GM21526 (cell line): ENCODE measurements at regions not wholly inside any gene's neighbourhood (a gene's known extent, or its start where the extent isn't known, plus 50 kb on each side); places are given as distances from the start of the nearest gene placed in this dataset.
A peak's percentile ranks its signal among the peaks of the same experiment; 100 is the strongest.

ENCODE experiments used
- ATAC-seq: cut with Tn5 transposase; IDR thresholded peaks from one replicate; pipeline ENCODE4 v1.9.1; 2021; ENCODE audit warnings: moderate library complexity; ENCODE audit not compliant: unreplicated experiment, low FRiP score

DNA sequence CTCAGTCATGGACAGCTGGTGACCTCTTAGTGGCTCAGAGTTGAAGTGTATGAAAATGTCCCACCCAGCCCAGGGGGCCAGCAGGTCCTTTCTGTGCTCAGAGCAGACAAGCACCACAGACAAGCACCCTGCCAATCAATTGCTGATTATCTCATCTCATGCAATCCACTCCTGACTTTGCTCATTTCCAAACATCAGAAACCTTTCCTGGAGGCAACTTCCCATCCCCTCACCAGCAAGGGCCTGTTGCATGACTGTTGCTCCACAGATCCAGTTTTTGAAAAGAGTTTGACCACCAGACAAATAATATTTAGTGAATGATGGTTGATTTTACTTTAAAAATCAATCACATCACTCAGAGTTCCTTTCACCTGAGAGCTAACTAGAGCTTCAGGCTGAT, 397.3 kb upstream of the KLF4 start:
- ATAC-seq: no peak

DNA sequence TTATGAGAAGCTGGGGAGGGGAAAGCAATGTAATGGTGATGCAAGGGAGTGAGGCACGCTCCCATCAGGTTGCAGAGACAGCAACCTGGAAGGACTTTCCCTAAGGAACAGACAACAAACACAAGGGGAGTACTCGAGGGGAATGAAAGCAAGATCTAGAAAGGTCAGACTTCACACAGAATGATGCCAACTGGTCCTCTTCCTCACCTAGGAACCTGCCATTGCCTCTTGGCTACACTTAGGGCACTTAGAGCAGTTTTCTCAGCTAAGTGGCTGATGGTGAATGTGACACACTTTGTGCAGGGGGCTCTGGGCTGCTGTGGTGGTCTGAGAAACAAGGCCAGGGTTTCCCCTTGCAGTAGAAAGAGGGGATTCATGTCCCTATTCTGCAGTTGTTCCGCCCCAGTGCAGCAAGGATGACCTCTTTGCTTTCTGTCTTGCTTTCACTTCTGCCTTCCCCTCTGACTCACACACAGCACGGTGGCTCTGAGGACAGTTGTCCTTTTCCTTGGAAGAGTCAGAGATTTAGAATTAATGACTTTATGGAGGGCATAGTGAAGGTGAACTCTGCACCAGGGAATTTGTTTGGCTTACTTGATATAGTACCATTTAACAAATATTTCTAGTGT, 394.0 kb upstream of the KLF4 start:
- peak; percentile 97 for ATAC-seq

DNA sequence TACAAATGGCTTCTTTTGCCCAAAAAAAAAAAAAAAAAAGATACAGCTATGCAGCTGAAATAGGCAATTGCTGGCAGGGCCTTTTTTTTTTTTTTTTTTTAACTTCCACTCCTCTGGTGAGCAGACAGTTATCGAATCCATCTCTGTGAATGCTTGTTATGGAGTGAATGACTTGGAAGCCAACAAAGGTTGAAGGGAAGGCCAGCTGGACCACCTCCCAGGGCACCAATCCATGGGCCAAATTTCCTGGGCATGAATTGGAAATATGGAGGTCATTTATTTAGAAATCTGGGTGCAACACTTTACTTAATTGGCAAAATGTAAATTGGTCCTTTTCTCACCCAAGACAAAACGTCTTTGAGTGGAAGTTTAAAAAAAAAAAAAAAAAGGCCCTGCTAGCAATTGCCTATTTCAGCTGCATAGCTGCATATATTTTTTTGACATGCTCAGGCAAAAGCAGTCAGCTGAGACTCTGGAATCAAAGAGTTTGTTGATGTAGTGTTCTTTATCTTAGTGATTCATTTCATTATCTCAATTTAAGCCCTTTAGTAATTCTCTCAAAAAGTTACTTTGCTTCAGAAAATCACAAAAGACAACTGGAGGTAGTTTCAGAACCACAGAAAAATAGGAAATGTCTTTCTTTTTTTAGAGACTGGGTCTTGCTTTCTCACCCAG, 392.2 kb upstream of the KLF4 start:
- no peak for ATAC-seq

DNA sequence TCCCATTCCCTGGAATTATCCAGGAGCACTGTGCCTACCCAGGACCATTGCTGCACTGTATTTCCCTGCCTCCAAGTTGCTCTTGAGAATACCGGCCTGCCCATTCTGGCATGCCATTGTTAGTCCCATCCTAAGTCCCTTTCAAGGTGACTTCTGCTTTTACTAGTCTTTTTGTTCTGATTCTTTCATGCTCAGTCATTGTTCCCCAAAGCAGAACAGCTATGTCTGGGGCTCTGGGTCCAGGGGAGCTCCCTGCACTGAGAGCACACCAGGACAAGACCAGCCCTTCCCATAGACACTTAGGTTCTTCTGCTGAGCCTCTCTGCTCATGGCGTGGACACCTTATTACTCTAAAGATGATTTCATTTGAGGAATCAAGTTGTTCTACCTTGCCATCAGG, 388.9 kb upstream of the KLF4 start:
- ATAC-seq: no peak

DNA sequence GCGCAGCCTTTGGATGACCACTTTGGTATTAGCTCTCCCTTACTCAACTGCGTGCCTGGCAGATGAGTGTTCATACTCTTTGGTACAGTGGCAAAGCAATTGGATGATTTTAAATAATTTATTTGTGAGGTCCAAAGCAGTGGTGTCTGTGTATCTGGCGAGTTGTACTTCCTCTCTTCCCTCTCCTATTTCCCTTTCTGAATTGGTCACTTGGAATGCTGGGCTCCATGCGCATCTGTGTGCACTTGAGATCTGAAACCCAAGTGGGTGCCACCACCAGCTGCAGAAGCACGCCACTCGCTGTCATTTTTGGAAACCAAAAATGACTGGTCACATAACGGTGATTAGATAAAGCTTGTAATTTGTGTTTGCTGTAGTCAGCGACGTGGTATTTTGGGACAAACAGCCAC, 386.0 kb upstream of the KLF4 start:
- ATAC-seq: no peak

DNA sequence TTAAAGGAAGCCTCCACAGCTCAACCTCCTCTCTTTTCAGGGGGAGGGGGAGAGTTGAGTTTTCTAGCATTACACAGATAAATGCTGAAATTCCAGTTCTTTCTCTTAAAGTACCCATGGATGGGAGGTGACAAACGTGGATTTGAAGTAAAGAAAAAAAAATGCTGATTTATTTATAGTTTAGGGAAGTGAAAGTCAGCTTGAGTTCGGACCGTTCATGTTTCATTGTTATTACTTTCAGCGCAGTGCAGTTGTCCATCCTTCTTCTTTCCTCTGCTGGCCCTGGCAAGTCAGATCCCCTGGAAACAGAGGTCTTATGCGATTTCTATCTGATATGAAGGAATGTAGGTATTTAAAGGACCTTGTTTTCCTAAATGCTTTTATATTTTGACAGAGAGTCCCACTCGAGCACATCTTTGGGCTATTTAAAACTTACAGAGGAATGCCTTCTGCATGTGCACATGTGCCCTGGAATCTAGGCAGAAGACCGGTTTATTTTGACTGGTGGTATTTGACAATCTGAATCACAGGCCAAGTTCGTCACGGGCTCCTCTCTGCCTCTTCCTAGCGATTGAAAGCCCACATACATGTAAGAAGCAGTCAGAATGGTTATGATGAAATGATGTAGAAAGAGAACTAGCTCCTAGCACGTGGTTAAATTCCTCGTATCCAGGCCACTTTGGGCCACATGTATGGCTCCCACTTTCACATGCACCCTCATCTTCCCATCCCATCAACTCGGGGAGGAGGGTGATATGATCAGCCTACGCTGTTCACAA, 385.2 kb upstream of the KLF4 start:
- ATAC-seq: peak; percentile 77

DNA sequence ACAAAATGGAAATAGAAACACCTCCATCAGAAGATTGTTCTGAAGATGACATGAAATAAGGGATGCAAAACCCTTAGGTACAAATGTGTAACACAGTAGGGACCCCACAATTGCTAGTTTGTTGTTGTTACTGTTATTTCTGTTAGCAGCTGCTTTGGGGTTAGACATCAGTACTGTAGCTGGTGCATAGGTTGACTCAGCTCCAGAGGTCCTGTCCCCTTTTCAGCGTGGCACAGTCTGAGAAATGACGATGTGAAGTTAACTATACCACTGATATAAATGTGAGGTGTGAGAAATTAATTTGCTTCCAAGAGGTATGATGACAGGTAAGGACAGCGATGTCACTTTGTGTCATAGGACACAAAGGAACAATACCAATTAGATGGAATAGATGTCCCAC, 384.6 kb upstream of the KLF4 start:
- peak; percentile 19 for ATAC-seq

DNA sequence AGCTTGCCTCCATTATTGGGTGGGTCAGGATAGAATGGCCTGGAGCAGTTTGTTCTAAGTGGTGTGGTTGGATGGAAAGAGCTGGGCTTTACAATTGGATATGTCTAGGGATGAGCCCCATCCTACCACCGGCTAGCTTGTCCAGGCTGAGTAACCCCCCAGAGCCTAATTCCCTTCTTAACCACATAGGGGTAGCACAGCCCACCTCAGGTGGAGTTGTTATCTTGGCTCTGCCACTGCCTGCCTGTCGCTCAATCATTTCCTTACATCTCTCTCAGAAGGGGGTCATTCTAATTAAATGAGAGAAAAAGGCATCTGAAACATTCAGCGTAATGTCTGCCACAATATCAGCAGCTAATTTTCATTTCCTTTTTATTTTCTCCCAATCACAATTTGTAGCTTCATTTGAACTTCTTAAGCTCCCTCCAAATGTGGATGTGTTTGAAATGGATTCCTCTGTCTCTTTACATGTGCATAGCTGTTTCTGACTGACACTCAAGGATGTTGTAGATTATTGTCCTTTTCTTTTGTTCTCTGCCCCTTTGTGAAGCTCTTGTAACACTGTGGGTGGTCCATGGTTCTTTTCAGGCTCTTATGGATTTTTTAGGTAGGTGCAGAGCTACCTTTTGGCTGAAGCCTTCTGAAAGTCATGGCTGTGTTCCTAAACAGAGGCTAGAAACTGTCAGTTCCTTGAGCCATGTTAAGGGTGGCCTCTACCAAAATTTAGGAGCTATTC, 383.1 kb upstream of the KLF4 start:
- ATAC-seq: no peak

DNA sequence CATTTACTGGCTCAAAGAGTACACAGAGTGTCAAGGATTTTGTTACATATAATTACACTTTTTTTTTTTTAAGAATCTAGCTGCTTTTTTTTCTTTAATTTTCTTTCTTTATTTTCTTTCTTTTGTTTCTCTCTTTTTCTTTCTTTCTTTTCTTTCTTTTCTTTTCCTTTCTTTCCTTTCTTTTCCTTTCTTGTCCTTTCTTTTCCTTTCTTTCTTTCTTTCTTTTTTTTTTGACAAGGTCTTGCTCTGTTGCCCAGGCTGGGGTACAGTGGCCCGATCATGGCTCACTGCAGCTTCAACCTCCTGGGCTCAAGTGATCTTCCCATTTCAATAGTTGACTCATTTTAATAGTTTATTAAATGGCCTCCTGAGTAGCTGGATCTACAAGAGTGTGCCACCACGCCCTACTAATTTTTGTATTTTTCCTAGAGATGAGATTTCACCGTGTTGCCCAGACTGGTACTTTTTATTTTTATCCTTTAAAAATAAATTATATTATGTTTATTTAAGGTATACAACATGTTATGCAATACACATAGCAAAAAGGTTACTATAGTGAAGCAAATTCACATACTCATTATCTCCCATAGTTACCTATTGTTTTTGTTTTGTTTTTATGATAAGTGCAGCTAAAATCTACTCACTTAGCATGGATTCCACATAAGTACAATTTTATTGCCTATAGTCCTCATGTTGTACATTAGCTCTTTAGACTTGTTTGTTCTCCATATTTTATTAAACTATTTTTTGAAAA, 381.5 kb upstream of the KLF4 start:
- no peak for ATAC-seq

DNA sequence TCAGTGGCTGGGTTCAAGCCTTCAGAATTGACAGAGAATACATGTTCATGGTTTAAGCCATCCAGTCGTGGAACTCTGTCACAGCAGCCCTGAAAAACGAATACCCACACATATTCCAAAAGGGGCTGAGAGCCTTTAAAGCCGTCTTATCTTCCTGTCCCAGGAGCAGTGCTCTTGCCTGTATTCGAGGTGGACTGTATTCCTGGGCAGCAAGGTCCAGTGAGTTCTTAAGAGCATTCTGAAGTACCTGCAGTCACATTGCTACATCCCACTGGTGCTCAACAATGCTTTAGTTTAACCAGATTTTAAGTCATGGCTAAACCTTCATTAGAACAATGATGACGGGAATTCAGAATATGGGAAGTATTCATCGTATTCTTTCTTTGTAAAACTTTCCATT, 380.7 kb upstream of the KLF4 start:
- ATAC-seq: no peak

DNA sequence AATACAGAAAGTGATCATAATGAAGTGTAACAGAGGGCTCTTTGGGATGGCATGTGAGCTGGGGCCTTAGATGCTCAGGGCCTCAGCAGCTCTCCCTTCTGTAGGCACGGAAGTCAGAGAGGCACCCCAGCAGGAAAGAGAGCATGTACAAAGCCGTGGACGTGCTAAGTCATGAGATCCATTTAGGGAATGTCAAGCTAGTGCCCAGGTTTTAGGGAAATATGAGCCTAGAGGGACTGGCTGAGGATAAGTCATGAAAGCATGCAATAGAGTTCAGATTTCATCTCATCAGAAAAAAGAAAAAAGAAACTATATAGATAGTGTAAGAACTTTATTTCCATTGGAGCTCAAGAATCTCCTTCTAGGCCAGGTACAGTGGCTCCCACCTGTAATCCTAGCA, 379.5 kb upstream of the KLF4 start:
- ATAC-seq: no peak

DNA sequence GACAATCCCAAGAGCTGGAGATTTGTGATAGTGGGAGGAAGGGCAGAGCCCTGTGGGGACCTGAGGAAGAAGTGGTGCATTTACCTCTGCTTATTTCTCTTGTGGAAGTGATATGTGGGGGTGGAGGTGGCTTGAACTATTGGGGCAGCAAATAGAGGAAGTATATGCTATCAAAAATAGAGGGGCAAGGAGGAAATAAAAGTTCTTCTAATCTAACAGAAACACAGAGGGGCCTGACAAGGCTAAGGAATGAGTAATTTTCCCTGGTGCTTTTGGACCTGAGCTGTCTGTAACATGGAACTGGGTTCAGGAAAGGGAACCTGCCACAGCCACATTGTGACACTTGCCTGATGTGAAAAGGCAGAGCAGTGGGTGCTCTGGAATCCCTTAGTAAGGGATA, 378.6 kb upstream of the KLF4 start:
- ATAC-seq: no peak

DNA sequence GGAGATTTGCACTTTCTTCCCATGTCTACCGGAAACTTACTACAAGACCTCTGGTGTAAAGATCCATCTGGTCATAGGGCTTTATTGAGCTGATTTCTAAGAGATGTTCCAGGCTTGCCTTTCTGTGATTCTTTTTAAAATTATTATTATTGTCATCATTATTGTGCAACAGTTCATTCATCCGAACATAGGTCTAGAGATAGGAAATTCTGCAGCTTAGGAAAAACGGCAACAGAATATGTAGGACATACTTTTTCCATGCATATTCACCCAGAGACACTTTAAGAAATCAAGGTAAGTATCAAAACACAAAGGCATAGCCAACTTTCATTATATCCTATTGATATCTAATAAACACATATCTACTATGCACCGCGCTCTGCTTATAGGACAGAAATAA, 378.2 kb upstream of the KLF4 start:
- no peak for ATAC-seq

DNA sequence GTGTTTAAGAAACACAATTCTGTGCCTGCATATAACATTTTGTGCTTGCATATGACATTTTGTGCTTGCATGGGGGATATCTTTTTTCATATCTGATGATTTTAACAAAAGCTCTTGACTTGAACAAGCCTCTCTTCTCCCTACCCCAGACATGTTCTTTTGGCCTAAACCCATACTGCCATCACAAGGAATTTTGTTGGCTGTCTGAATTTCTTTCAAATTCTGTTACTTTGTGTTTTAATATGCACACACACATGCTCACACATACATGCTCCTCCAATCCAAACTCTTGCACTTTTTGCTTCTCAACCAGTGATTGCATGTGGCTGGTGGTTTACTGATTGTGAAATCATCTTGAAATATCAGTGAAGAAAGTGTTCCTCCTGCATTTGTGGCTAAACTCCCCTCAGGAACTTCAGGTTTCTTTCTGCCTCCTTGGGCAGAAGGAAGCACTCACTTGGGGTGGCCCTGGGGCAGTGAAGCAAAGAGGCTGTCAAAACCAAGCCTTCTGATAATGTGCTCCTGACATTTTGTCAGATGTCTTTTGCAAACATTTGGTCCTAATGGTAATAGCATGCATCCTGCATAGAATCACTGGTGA, 377.2 kb upstream of the KLF4 start:
- ATAC-seq: no peak

DNA sequence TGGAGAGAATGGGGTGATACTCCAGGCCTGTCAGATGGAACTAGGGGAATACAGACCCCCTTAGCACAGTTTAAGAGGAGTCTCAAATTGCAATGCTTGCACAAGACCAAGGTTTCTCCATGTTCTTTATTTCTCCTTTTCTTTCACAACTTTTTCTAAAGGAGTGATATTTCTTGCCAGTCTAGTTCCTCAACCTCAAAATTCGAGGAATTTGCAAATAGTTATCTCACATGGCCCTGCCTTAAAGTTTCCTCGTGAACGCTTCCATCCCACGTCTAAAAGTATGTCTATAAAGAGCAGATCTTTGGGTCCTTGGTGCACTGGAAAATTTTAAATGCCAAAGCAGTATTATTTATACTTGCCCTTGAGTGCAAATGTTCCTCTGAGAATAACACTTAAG, 373.8 kb upstream of the KLF4 start:
- ATAC-seq: no peak

DNA sequence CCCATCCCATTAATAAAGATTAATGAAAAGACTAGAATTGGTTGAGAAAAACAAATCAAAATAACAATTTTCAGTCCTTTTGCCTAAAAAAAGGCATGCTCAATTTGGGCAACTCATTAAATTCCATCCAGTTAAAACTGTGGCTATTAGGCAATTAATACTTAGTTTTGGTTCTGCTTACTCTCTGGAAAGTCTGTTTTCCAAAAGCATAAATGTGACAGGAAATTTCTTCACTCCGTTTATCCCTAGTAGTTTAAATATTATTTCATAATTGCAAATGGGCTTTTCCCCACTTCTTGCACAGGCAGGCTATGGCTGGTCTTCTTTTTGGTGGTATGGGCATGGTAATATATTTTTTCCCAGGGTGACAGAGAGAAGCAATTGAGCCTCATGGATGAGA, 373.3 kb upstream of the KLF4 start:
- ATAC-seq: no peak

DNA sequence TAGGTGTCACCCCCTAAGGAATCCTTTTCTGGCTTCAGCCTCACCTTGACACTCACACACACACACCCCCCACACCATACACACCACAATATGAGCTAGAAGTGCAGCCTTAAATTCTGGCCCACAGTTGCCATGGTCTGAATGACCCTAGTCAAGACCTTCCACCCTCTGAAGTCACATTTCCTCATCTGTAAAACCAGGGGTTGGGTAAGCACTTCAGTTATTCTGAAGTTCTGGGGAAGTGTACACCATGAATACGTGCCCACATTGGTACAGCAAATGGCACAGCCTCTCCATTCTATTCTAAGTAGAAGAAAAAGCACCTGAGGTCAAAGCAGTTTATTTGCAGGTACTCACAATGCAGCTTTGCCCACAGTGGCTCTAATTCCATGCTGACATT, 372.8 kb upstream of the KLF4 start:
- no peak for ATAC-seq

DNA sequence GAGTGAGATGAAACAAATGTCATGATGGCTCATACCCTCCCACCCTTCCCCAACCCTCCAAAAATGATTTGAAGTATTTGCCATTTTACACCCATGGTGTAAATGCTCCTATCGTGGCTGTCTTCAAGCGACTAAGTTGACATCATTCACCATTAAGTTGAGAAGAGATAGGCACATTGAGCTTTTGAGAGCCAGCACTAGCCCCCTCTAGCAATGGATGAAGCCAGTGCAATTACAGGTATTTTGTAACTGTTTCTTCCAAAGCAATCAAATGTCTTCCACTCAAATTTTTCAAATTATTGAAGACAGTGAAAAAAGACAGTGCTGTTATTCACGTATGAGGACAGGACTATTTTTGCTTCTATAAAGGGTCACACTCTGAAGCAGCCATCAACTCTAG, 371.5 kb upstream of the KLF4 start:
- ATAC-seq: no peak

DNA sequence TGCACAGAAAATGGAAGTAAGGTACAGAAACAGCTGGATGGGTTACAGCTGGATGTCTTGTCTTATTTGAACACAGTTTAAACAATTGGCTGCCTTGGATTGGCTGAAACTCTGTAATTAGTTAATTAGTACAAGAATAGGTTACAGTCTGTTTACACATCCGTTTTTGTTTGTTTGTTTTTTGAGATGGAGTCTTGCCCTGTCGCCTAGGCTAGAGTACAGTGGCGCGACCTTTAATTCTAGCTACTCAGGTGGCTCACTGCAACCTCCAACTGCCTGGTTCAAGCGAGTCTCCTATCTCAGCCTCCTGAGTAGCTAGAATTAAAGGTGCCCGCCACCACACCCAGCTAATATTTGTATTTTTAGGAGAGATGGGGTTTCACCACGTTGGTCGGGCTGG, 368.7 kb upstream of the KLF4 start:
- ATAC-seq: no peak

DNA sequence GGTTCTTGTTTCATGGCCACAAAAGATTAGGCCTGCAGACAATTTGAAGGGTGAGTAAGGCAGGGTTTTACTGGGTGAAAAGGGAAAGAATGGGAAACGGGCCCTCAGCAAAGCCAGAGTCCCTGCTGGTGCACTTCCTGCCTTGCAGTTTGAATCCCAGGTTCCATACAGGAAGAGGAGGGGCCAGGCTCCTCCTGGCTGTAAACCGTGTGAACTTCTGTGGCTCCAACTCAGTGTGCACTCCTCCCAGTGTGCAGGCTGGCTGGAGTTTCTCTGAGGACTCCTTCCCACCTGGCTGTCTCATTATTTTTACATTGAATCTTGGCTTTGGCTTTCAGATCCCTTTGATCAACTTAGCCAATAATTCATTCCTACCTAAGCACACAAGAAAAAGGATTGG, 367.1 kb upstream of the KLF4 start:
- ATAC-seq: no peak
